Gastrocnemius medialis (tissue), 4 donors: ENCODE measurements at regions not wholly inside any gene's neighbourhood (a gene's known extent, or its start where the extent isn't known, plus 50 kb on each side); places are given as distances from the start of the nearest gene placed in this dataset.

Source experiments
- ATAC-seq, 2 donors: fragments of 150-250 bp; one replicate each; pipeline ENCODE4 v1.9.1; 2016
- DNase-seq, 2 donors: peaks; one replicate each; pipeline ENCODE4 v3.0.0-alpha.2; 2019
- H3K27ac ChIP-seq, 4 donors: fragments of 200-600 bp; sonication (generic); 1 replicate in 1 of 4; 2 replicates in 3 of 4; pipeline ENCODE4 v1.5.1; 2016 to 2018; ENCODE audit warnings: mild to moderate bottlenecking in 2 of 4, moderate library complexity in 1 of 4
- H3K27me3 ChIP-seq, 3 donors: fragments of 200-600 bp; sonication (generic) in 2 of 3; 1 replicate in 1 of 3; 2 replicates in 2 of 3; pipeline versions ENCODE4 v1.5.1 to v1.6.0; 2016 to 2019; ENCODE audit warnings: mild to moderate bottlenecking in 1 of 3, moderate library complexity in 1 of 3
- H3K36me3 ChIP-seq, 2 donors: fragments of 200-600 bp; sonication (generic) in 1 of 2; one replicate each; pipeline ENCODE4 v1.5.1; 2017 to 2018
- H3K4me1 ChIP-seq, 2 donors: fragments of 200-600 bp; sonication (generic) in 1 of 2; one replicate each; pipeline ENCODE4 v1.5.1; 2016 to 2017; ENCODE audit warnings: mild to moderate bottlenecking in 2 of 2
- H3K4me3 ChIP-seq, 4 donors: fragments of 200-600 bp; sonication (generic) in 3 of 4; 1 replicate in 1 of 4; 2 replicates in 3 of 4; pipeline ENCODE4 v1.5.1; 2016 to 2019; ENCODE audit warnings: mild to moderate bottlenecking in 2 of 4
- H3K9me3 ChIP-seq, 3 donors: fragments of 200-600 bp; sonication (generic) in 2 of 3; 1 replicate in 1 of 3; 2 replicates in 2 of 3; pipeline ENCODE4 v1.5.1; 2016 to 2019
- POLR2A ChIP-seq, 2 donors: fragments of 450-650 bp; IDR thresholded peaks; one replicate each; pipeline ENCODE4 v1.6.1; 2017; ENCODE audit warnings: antibody characterized with exemption in 2 of 2, mild to moderate bottlenecking in 2 of 2, moderate library complexity in 2 of 2
- in situ Hi-C, 4 donors: fragments of 200-750 bp; cut with MboI; loops; one replicate each; pipeline versions ENCODE4 v1.15.0 to v1.8.0; 2017; ENCODE audit warnings: low sequenced_read_pairs in 4 of 4
- intact Hi-C: fragments of 100-400 bp; cut with DNase I; formaldehyde crosslinking; loops from one replicate; pipeline ENCODE4 v1.15.1; 2023; ENCODE audit warnings: low total_unique reads
- TF ChIP-seq, protein P1 (sequence below), 5 experiments: fragments of 450-650 bp in 3 of 5; fragments of 200-600 bp in 2 of 5; sonication (generic) in 2 of 5; IDR thresholded peaks in 4 of 5; conservative IDR thresholded peaks in 1 of 5; 1 replicate in 4 of 5; 2 replicates in 1 of 5; pipeline ENCODE4 v1.5.1; 2016 to 2019; ENCODE audit warnings: antibody characterized with exemption in 5 of 5, mild to moderate bottlenecking in 3 of 5, moderate library complexity in 3 of 5

DNA sequence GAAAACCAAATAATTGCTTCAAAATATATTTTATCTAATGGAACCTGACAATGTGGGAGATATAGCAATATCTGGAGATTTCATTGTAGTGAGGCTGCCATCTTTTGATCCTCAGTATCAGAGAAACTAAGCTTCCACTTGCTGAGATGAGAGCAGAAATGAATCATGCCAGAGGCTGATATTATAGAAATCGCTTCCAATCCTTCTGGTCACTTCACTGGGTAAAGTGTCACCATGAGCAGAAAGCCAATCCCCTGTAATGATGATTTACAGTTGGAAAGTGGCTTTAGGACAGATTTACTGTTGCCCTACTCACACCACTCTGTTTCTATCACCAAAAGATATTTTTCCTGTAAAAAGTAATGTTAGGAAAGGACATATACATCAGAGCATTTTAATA lies 365.0 kb upstream of the VRK2 start:
- H3K4me1 ChIP-seq = no peaks in the 10 kb centered on the region
- DNase-seq (no peak), ATAC-seq (no peak)
- in situ Hi-C loops = no loop called here
- no peaks in the 10 kb centered on the region for H3K27me3 ChIP-seq
- TF ChIP-seq, protein P1, sequence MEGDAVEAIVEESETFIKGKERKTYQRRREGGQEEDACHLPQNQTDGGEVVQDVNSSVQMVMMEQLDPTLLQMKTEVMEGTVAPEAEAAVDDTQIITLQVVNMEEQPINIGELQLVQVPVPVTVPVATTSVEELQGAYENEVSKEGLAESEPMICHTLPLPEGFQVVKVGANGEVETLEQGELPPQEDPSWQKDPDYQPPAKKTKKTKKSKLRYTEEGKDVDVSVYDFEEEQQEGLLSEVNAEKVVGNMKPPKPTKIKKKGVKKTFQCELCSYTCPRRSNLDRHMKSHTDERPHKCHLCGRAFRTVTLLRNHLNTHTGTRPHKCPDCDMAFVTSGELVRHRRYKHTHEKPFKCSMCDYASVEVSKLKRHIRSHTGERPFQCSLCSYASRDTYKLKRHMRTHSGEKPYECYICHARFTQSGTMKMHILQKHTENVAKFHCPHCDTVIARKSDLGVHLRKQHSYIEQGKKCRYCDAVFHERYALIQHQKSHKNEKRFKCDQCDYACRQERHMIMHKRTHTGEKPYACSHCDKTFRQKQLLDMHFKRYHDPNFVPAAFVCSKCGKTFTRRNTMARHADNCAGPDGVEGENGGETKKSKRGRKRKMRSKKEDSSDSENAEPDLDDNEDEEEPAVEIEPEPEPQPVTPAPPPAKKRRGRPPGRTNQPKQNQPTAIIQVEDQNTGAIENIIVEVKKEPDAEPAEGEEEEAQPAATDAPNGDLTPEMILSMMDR (IDR thresholded peaks at IDR 0.05 in 4 of 5, conservative IDR thresholded peaks at IDR 0.05 in 1 of 5) = no peak
- TF ChIP-seq POLR2A (IDR thresholded peaks at IDR 0.05) = no peak
- no peak overlapping the region for H3K27ac ChIP-seq
- no peaks in the 10 kb centered on the region for H3K9me3 ChIP-seq
- no peak overlapping the region for H3K4me3 ChIP-seq
- intact Hi-C loops = no loop called here
- H3K36me3 ChIP-seq = no peaks in the 10 kb centered on the region

DNA sequence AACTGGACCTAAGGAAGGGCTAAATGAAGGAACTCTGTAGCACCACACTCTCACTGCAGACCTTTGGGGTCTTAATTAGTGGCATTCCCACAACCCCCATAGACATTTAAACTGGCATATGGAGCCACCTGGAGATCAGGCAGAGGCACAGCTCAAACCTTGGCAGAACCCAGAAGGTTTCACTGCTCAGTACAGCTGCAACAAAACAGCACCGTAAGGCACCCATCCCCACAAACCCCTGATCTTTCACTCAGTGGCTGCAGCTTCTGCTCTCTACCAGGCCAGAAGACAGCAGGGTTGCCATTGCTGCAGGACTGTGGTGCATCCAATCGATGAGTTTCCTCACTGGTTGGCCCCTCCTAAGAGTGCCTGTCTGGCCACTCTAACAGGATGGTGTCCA lies 361.6 kb upstream of the VRK2 start:
- Histone ChIP-seq H3K27ac (no peak overlapping the region), H3K36me3 (no peaks in the 10 kb centered on the region), H3K4me1 (no peaks in the 10 kb centered on the region), H3K27me3 (no peaks in the 10 kb centered on the region), H3K4me3 (no peak overlapping the region), H3K9me3 (no peaks in the 10 kb centered on the region)
- in situ Hi-C loops = no loop called here
- ATAC-seq (no peak), DNase-seq (no peak)
- intact Hi-C loops = no loop called here
- TF ChIP-seq, protein P1 (IDR thresholded peaks at IDR 0.05 in 4 of 5, conservative IDR thresholded peaks at IDR 0.05 in 1 of 5) = no peak
- TF ChIP-seq POLR2A (IDR thresholded peaks at IDR 0.05) = no peak

DNA sequence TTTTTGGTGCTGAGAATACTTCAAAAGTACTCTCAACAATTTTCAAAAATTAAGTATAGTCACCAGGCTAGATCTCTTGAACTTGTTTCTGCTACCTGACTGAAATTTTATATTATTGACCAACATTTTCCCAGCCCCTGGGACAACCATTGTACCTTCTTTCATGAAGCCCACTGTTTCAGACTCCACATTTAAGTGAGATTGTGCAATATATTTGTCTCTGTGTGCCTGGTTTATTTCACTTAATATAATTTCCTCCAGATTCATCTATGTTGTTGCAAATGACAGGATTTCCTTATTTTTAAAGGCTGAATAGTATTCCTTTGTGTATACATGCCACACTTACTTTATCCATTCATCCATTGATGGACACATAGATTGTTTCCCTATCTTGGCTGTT lies 354.2 kb upstream of the VRK2 start:
- Histone ChIP-seq H3K36me3 (no peaks in the 10 kb centered on the region), H3K4me3 (no peak overlapping the region), H3K27ac (no peak overlapping the region), H3K9me3 (peaks cover 0 to 3% (median 0%) of the 10 kb centered on the region in 3 donors), H3K4me1 (peaks cover 4 to 9% of the 10 kb centered on the region in 2 donors), H3K27me3 (no peaks in the 10 kb centered on the region)
- in situ Hi-C loops (no loop called here), intact Hi-C loops (no loop called here)
- ATAC-seq (no peak), DNase-seq (no peak)
- TF ChIP-seq POLR2A (IDR thresholded peaks at IDR 0.05) = no peak
- TF ChIP-seq, protein P1 (IDR thresholded peaks at IDR 0.05 in 4 of 5, conservative IDR thresholded peaks at IDR 0.05 in 1 of 5) = no peak

DNA sequence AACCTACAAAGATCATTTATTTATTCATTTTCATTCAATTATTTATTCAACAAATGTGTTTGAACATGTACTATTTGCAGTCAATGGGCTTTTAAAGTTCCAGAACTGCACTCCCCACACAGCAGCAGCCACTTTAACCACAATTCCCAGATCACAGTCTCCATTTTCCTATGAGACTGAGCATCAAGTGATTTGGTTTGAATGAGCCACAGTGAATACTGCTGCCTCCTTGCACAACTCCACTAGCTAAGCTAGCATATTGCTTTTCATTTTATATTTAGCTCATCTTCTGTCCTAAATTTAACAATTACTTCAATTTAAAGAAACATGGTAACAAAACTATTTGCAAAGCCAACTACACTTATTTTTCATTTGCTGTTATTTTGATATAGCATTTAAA lies 353.4 kb upstream of the VRK2 start:
- H3K4me1 ChIP-seq = peaks cover 4 to 9% of the 10 kb centered on the region in 2 donors
- in situ Hi-C loops (no loop called here), intact Hi-C loops (no loop called here)
- no peaks in the 10 kb centered on the region for H3K36me3 ChIP-seq
- H3K27ac ChIP-seq = no peak overlapping the region
- no peak overlapping the region for H3K4me3 ChIP-seq
- no peak for TF ChIP-seq POLR2A (IDR thresholded peaks at IDR 0.05)
- TF ChIP-seq, protein P1 (IDR thresholded peaks at IDR 0.05 in 4 of 5, conservative IDR thresholded peaks at IDR 0.05 in 1 of 5) = no peak
- ATAC-seq = peak; percentile 33 to 82
- no peaks in the 10 kb centered on the region for H3K27me3 ChIP-seq
- DNase-seq = no peak
- peaks cover 0 to 3% (median 0%) of the 10 kb centered on the region in 3 donors for H3K9me3 ChIP-seq

DNA sequence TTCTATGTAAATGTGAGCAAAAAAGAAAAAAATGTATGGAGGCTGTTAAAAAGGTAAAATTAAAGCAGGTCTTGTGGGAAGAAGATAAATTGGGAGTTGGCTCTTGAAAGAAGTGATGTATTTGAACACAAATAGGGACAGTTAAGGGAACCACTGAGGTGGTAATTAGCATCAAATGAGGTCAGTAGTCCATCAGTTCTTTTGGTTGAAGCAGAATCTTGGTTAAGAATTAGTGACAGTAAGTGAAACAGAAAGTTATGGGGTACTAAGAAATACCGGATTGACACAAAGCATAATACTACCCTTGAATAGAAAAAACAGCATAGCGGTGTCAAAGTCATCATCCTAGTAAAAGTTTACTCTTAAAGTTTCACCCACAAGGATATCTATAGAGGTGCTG lies 352.6 kb upstream of the VRK2 start:
- in situ Hi-C loops = no loop called here
- TF ChIP-seq, protein P1 (IDR thresholded peaks at IDR 0.05 in 4 of 5, conservative IDR thresholded peaks at IDR 0.05 in 1 of 5) = no peak
- no peak for TF ChIP-seq POLR2A (IDR thresholded peaks at IDR 0.05)

More for the DNA sequence above, 352.6 kb upstream of the VRK2 start:
- ATAC-seq = no peak
- no peak overlapping the region for H3K27ac ChIP-seq
- H3K4me1 ChIP-seq = peaks cover 4 to 9% of the 10 kb centered on the region in 2 donors
- H3K4me3 ChIP-seq = no peak overlapping the region
- H3K36me3 ChIP-seq = no peaks in the 10 kb centered on the region
- H3K9me3 ChIP-seq = peaks cover 0 to 3% (median 0%) of the 10 kb centered on the region in 3 donors
- intact Hi-C loops = no loop called here
- DNase-seq = no peak
- no peaks in the 10 kb centered on the region for H3K27me3 ChIP-seq
